ENCODE measurements at regions not wholly inside any gene's neighbourhood (a gene's known extent, or its start where the extent isn't known, plus 50 kb on each side); places are given as distances from the start of the nearest gene placed in this dataset.

GRCh38 chr11:11776714-11777113 is 65.1 kb upstream of the USP47 start:
- Histone ChIP-seq H3K4me1 (ENCODE audit: insufficient read depth) (no peaks in the 10 kb centered on the region), H3K4me2 (no peak overlapping the region), H2AFZ (no peak overlapping the region), H3K4me3 (no peak overlapping the region), H3F3A (replicated peaks; ENCODE audit: low read depth) (no peaks in the 10 kb centered on the region), H3K36me3 (ENCODE audit: insufficient read depth) (no peaks in the 10 kb centered on the region), H4K20me1 (replicated peaks; ENCODE audit: insufficient read depth) (no peaks in the 10 kb centered on the region), H3K27me3 (ENCODE audit: insufficient read depth) (no peaks in the 10 kb centered on the region), H3K27ac (ENCODE audit: low read depth) (no peak overlapping the region), H3K9me2 (ENCODE audit: insufficient read depth) (peaks cover 8% of the 10 kb centered on the region), H3K79me2 (replicated peaks; ENCODE audit: insufficient read depth) (no peaks in the 10 kb centered on the region)
- DNase-seq (ENCODE audit: low spot score) (no peak), ATAC-seq (no peak)
- H3K4me1 Mint-ChIP-seq = no peaks in the 10 kb centered on the region
- TF ChIP-seq CTCF (conservative IDR thresholded peaks at IDR 0.05; ENCODE audit: low read depth in 2 of 2) = no peak
- TF ChIP-seq JUNB (IDR thresholded peaks at IDR 0.05; ENCODE audit: unreplicated experiment) = no peak
- no peak for TF ChIP-seq CREB1 (CRISPR knock-in tag; IDR thresholded peaks at IDR 0.05; ENCODE audit: low read depth)
- no peak for TF ChIP-seq POLR2AphosphoS5 (IDR thresholded peaks at IDR 0.05; ENCODE audit: low read depth)
- TF ChIP-seq, protein P1, sequence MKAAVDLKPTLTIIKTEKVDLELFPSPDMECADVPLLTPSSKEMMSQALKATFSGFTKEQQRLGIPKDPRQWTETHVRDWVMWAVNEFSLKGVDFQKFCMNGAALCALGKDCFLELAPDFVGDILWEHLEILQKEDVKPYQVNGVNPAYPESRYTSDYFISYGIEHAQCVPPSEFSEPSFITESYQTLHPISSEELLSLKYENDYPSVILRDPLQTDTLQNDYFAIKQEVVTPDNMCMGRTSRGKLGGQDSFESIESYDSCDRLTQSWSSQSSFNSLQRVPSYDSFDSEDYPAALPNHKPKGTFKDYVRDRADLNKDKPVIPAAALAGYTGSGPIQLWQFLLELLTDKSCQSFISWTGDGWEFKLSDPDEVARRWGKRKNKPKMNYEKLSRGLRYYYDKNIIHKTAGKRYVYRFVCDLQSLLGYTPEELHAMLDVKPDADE (IDR thresholded peaks at IDR 0.05) = no peak
- TF ChIP-seq ZNF331 (CRISPR knock-in tag; IDR thresholded peaks at IDR 0.05; ENCODE audit: low read depth) = no peak
- no peak for TF ChIP-seq REST (IDR thresholded peaks at IDR 0.05; ENCODE audit: unreplicated experiment)
- TF ChIP-seq EZH2phosphoT487 (IDR thresholded peaks at IDR 0.05; ENCODE audit: unreplicated experiment) = no peak
- TF ChIP-seq ZNF114 (CRISPR knock-in tag; IDR thresholded peaks at IDR 0.05) = no peak
- no peak for TF ChIP-seq NANOG (IDR thresholded peaks at IDR 0.05; ENCODE audit: borderline replicate concordance)
- TF ChIP-seq STAT1 (IDR thresholded peaks at IDR 0.05; ENCODE audit: unreplicated experiment) = no peak
- H3K4me3 Mint-ChIP-seq = no peak overlapping the region
- no peaks in the 10 kb centered on the region for H3K9me3 Mint-ChIP-seq
- H3K27ac Mint-ChIP-seq = no peak overlapping the region
- H3K36me3 Mint-ChIP-seq (ENCODE audit: low read depth) = no peaks in the 10 kb centered on the region
- peaks cover 6% of the 10 kb centered on the region for H3K27me3 Mint-ChIP-seq (ENCODE audit: insufficient read depth, low read depth, poor library complexity)
